Vagina (tissue), 2 donors: ENCODE measurements at regions not wholly inside any gene's neighbourhood (a gene's known extent, or its start where the extent isn't known, plus 50 kb on each side); places are given as distances from the start of the nearest gene placed in this dataset.

Experiments used
- CTCF ChIP-seq, 3 experiments: fragments of 450-650 bp in 2 of 3; fragments of 200-600 bp in 1 of 3; sonication (generic) in 1 of 3; IDR thresholded peaks; one replicate each; pipeline ENCODE4 v1.5.1; 2017 to 2019; ENCODE audit warnings: antibody characterized with exemption in 3 of 3, mild to moderate bottlenecking in 2 of 3, moderate library complexity in 2 of 3
- POLR2AphosphoS5 ChIP-seq, 2 donors: sonication (generic); formaldehyde crosslinking; IDR thresholded peaks; one replicate each; pipeline ENCODE4 v1.9.0; 2017; ENCODE audit warnings: antibody characterized with exemption in 2 of 2, mild to moderate bottlenecking in 2 of 2, low read depth in 1 of 2; ENCODE audit not compliant: insufficient read depth in 1 of 2

- TF ChIP-seq CTCF (IDR thresholded peaks at IDR 0.05) (no peak), POLR2AphosphoS5 (IDR thresholded peaks at IDR 0.05; ENCODE audit: insufficient read depth in 1 of 2, low read depth in 1 of 2) (no peak)
Measured at GRCh38 chr5:26622947-26623346, 415.4 kb downstream of the CDH9 start.
